Uterus (tissue), 2 donors: ENCODE measurements at regions not wholly inside any gene's neighbourhood (a gene's known extent, or its start where the extent isn't known, plus 50 kb on each side); places are given as distances from the start of the nearest gene placed in this dataset.

Experiments
- POLR2A ChIP-seq, 2 donors: fragments of 450-650 bp; IDR thresholded peaks; one replicate each; pipeline ENCODE4 v1.6.1; 2016; ENCODE audit warnings: antibody characterized with exemption in 2 of 2, mild to moderate bottlenecking in 1 of 2, moderate library complexity in 1 of 2
- TF ChIP-seq, protein P1 (sequence below), 4 experiments: fragments of 200-600 bp in 2 of 4; fragments of 450-650 bp in 2 of 4; sonication (generic) in 2 of 4; IDR thresholded peaks; one replicate each; pipeline ENCODE4 v1.5.1; 2016 to 2019; ENCODE audit warnings: antibody characterized with exemption in 4 of 4, mild to moderate bottlenecking in 2 of 4, moderate library complexity in 1 of 4

DNA sequence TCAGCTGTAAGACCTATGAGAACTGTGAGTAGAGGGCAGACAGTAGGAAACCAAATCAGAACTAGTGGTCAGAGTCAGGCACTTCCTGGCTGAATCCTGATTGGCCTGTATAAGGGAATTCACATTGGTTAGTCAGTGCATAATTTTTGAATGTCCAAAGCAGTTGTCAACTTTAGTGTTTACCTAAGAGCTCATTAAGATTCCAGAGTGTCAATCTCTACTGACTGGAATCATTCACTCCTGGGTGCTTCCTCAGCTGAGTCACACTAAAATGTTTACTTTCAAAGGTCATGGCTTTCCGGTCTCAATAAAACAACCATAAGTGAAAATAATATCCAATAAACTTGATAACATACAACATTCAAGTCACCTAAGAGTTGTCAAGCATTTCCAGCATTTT, 306.1 kb downstream of the C11orf87 start:
- TF ChIP-seq, protein P1, sequence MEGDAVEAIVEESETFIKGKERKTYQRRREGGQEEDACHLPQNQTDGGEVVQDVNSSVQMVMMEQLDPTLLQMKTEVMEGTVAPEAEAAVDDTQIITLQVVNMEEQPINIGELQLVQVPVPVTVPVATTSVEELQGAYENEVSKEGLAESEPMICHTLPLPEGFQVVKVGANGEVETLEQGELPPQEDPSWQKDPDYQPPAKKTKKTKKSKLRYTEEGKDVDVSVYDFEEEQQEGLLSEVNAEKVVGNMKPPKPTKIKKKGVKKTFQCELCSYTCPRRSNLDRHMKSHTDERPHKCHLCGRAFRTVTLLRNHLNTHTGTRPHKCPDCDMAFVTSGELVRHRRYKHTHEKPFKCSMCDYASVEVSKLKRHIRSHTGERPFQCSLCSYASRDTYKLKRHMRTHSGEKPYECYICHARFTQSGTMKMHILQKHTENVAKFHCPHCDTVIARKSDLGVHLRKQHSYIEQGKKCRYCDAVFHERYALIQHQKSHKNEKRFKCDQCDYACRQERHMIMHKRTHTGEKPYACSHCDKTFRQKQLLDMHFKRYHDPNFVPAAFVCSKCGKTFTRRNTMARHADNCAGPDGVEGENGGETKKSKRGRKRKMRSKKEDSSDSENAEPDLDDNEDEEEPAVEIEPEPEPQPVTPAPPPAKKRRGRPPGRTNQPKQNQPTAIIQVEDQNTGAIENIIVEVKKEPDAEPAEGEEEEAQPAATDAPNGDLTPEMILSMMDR (IDR thresholded peaks at IDR 0.05): no peak
- TF ChIP-seq POLR2A (IDR thresholded peaks at IDR 0.05): no peak
